ENCODE measurements at regions not wholly inside any gene's neighbourhood (a gene's known extent, or its start where the extent isn't known, plus 50 kb on each side); places are given as distances from the start of the nearest gene placed in this dataset.
"Not testable (repeated sequence)": the region's sequence is repeated elsewhere in the genome, so short reads cannot be mapped to it uniquely, and the experiment has no call there.

GRCh38 chr12:67072281-67072680 is 196.9 kb upstream of the CAND1 start:
- intact Hi-C loops (cut with micrococcal nuclease), result not testable (repeated sequence)

DNA sequence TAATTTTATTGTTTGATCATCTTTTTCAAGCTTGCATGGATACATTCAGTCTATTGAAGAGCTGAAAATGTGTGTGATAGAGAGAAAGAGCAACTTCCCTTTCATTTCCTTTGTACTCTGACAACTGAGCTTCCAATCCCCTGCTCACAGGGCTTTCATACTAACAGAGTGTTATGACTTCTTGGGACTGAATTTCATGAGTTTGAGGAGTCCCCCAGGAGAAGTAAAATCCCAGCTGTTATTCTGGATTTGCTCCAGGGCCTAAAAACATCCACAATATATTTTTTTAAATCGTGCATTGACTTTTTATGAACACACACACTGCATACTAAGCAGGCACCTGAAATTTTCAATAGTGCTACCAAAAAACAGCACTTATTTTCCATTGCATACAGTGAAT is 195.8 kb upstream of the CAND1 start:
- H3K36me3 Mint-ChIP-seq (ENCODE audit: low read depth), result no peaks in the 10 kb centered on the region
- H3K4me3 Mint-ChIP-seq (ENCODE audit: low read depth), result no peak overlapping the region
- H3K27me3 Mint-ChIP-seq (ENCODE audit: low read depth), result peaks cover 48% of the 10 kb centered on the region
- peaks cover 9% of the 10 kb centered on the region for H3K4me1 Mint-ChIP-seq (ENCODE audit: low read depth)
- intact Hi-C loops (cut with micrococcal nuclease), result no loop called here
- no peak overlapping the region for H3K27ac Mint-ChIP-seq
- no peaks in the 10 kb centered on the region for H3K9me3 Mint-ChIP-seq
- no peak for DNase-seq (ENCODE audit: low spot score)

More at GRCh38 chr12:67072281-67072680, 196.9 kb upstream of the CAND1 start:
- not testable (repeated sequence) for H3K9me3 Mint-ChIP-seq; H3K36me3 Mint-ChIP-seq (ENCODE audit: low read depth); DNase-seq (ENCODE audit: low spot score); H3K27ac Mint-ChIP-seq; H3K4me3 Mint-ChIP-seq (ENCODE audit: low read depth); H3K4me1 Mint-ChIP-seq (ENCODE audit: low read depth)
- H3K27me3 Mint-ChIP-seq (ENCODE audit: low read depth), result peaks cover 57% of the 10 kb centered on the region

DNA sequence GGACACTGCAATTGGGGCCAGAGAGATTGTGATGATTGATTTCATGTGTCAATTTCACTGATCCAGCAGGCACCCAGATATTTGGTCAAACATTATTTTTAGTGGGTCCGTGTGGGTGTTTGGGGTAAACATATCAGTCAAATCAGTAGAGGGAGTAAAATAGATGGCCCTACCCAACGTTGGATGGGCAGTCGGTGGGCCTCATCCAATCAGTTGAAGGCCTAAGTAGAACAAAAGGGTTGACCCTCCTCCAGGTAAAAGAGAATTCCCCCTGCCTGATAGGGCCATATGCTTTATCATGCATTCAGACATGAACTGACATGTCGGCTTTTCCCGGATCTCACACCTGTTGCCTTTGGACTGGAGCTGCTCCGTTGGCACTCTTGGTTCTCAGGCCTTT is 195.1 kb upstream of the CAND1 start:
- intact Hi-C loops (cut with micrococcal nuclease), result no loop called here
- H3K36me3 Mint-ChIP-seq (ENCODE audit: low read depth), result no peaks in the 10 kb centered on the region
- no peaks in the 10 kb centered on the region for H3K9me3 Mint-ChIP-seq
- peaks cover 49% of the 10 kb centered on the region for H3K27me3 Mint-ChIP-seq (ENCODE audit: low read depth)
- no peak overlapping the region for H3K4me3 Mint-ChIP-seq (ENCODE audit: low read depth)
- H3K27ac Mint-ChIP-seq, result no peak overlapping the region
- no peak for DNase-seq (ENCODE audit: low spot score)
- peaks cover 8% of the 10 kb centered on the region for H3K4me1 Mint-ChIP-seq (ENCODE audit: low read depth)

DNA sequence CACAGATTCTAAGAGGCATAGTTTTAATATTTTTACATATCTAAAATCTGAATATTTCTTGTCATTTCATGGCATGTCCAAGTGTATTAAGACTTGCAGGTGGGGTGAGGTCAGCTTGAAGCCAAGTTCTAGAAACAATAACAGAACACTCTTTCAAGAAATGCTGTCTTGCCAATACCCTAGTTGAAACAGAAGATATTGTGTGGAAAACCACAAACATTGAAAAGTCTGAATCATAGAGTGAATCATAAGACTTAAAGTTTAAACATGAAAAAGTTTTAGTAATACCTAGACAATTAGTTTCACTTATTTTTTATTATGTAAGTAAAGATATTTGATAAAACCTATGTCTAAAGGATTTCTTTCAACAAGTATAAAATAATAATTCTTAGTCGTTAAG is 191.5 kb upstream of the CAND1 start:
- Mint-ChIP-seq H3K4me1 (ENCODE audit: low read depth) (no peaks in the 10 kb centered on the region), H3K36me3 (ENCODE audit: low read depth) (no peaks in the 10 kb centered on the region), H3K4me3 (ENCODE audit: low read depth) (no peak overlapping the region), H3K27ac (no peak overlapping the region), H3K9me3 (no peaks in the 10 kb centered on the region), H3K27me3 (ENCODE audit: low read depth) (peaks cover 36% of the 10 kb centered on the region)
- intact Hi-C loops (cut with micrococcal nuclease), result no loop called here
- DNase-seq (ENCODE audit: low spot score), result no peak

- H3K36me3 Mint-ChIP-seq (ENCODE audit: low read depth), result no peaks in the 10 kb centered on the region
- DNase-seq (ENCODE audit: low spot score), result no peak
- no peak overlapping the region for H3K4me3 Mint-ChIP-seq (ENCODE audit: low read depth)
- no peaks in the 10 kb centered on the region for H3K4me1 Mint-ChIP-seq (ENCODE audit: low read depth)
- H3K9me3 Mint-ChIP-seq, result no peaks in the 10 kb centered on the region
- H3K27ac Mint-ChIP-seq, result no peak overlapping the region
- peaks cover 34% of the 10 kb centered on the region for H3K27me3 Mint-ChIP-seq (ENCODE audit: low read depth)
- intact Hi-C loops (cut with micrococcal nuclease), result no loop called here
Observed at GRCh38 chr12:67078957-67079356, 190.2 kb upstream of the CAND1 start.

GRCh38 chr12:67080637-67081036 is 188.5 kb upstream of the CAND1 start:
- H3K27ac Mint-ChIP-seq, result no peak overlapping the region
- no peaks in the 10 kb centered on the region for H3K9me3 Mint-ChIP-seq
- H3K36me3 Mint-ChIP-seq (ENCODE audit: low read depth), result no peaks in the 10 kb centered on the region
- intact Hi-C loops (cut with micrococcal nuclease), result no loop called here
- no peak overlapping the region for H3K4me3 Mint-ChIP-seq (ENCODE audit: low read depth)
- no peak for DNase-seq (ENCODE audit: low spot score)
- H3K4me1 Mint-ChIP-seq (ENCODE audit: low read depth), result no peaks in the 10 kb centered on the region
- peaks cover 25% of the 10 kb centered on the region for H3K27me3 Mint-ChIP-seq (ENCODE audit: low read depth)

- H3K36me3 Mint-ChIP-seq (ENCODE audit: low read depth), result no peaks in the 10 kb centered on the region
- H3K4me1 Mint-ChIP-seq (ENCODE audit: low read depth), result no peaks in the 10 kb centered on the region
- DNase-seq (ENCODE audit: low spot score), result no peak
- intact Hi-C loops (cut with micrococcal nuclease), result no loop called here
- H3K4me3 Mint-ChIP-seq (ENCODE audit: low read depth), result no peak overlapping the region
- peaks cover 20% of the 10 kb centered on the region for H3K27me3 Mint-ChIP-seq (ENCODE audit: low read depth)
- H3K27ac Mint-ChIP-seq, result no peak overlapping the region
- H3K9me3 Mint-ChIP-seq, result no peaks in the 10 kb centered on the region
Observed at GRCh38 chr12:67082221-67082620, 186.9 kb upstream of the CAND1 start.

- H3K4me3 Mint-ChIP-seq (ENCODE audit: low read depth), result no peak overlapping the region
- H3K27ac Mint-ChIP-seq, result no peak overlapping the region
- H3K4me1 Mint-ChIP-seq (ENCODE audit: low read depth), result no peaks in the 10 kb centered on the region
- no peak for DNase-seq (ENCODE audit: low spot score)
- no peaks in the 10 kb centered on the region for H3K36me3 Mint-ChIP-seq (ENCODE audit: low read depth)
- H3K9me3 Mint-ChIP-seq, result no peaks in the 10 kb centered on the region
- intact Hi-C loops (cut with micrococcal nuclease), result no loop called here
- peaks cover 15% of the 10 kb centered on the region for H3K27me3 Mint-ChIP-seq (ENCODE audit: low read depth)
Observed at GRCh38 chr12:67085699-67086098, 183.5 kb upstream of the CAND1 start.

- Mint-ChIP-seq H3K27me3 (ENCODE audit: low read depth) (peaks cover 13% of the 10 kb centered on the region), H3K4me3 (ENCODE audit: low read depth) (no peak overlapping the region), H3K4me1 (ENCODE audit: low read depth) (no peaks in the 10 kb centered on the region), H3K36me3 (ENCODE audit: low read depth) (no peaks in the 10 kb centered on the region), H3K9me3 (no peaks in the 10 kb centered on the region), H3K27ac (no peak overlapping the region)
- no peak for DNase-seq (ENCODE audit: low spot score)
- intact Hi-C loops (cut with micrococcal nuclease), result no loop called here
Observed at GRCh38 chr12:67086116-67086515, 183.0 kb upstream of the CAND1 start.

GRCh38 chr12:67088401-67089118 is 180.6 kb upstream of the CAND1 start:
- no peak overlapping the region for H3K27ac Mint-ChIP-seq
- DNase-seq (ENCODE audit: low spot score), result no peak
- H3K4me3 Mint-ChIP-seq (ENCODE audit: low read depth), result no peak overlapping the region
- no peaks in the 10 kb centered on the region for H3K9me3 Mint-ChIP-seq
- no peaks in the 10 kb centered on the region for H3K36me3 Mint-ChIP-seq (ENCODE audit: low read depth)
- intact Hi-C loops (cut with micrococcal nuclease), result no loop called here
- peaks cover 9% of the 10 kb centered on the region for H3K27me3 Mint-ChIP-seq (ENCODE audit: low read depth)
- no peaks in the 10 kb centered on the region for H3K4me1 Mint-ChIP-seq (ENCODE audit: low read depth)

- Mint-ChIP-seq H3K27ac (no peak overlapping the region), H3K4me3 (ENCODE audit: low read depth) (no peak overlapping the region), H3K36me3 (ENCODE audit: low read depth) (no peaks in the 10 kb centered on the region), H3K4me1 (ENCODE audit: low read depth) (no peaks in the 10 kb centered on the region), H3K9me3 (no peaks in the 10 kb centered on the region), H3K27me3 (ENCODE audit: low read depth) (peaks cover 9% of the 10 kb centered on the region)
- intact Hi-C loops (cut with micrococcal nuclease), result no loop called here
- DNase-seq (ENCODE audit: low spot score), result no peak
Observed at GRCh38 chr12:67091204-67091603, 178.0 kb upstream of the CAND1 start.

DNA sequence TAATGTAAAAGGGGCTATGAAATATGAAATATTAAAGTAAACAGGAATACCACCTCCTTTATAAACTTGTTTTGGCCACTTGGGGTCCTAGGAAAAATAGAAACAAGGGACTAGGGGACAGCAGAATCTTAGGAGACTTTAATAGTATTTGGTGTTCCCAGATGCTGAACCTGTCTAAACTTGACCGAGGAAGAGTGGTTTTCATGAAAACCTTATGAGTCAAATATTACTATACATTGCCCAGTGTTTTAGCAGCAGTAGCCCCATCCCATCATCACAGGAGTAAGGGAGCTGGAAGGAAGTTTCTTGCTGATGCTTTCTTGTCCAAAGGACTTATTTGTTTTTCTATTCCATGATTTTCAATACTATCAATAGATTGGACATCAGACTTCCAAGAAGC is 177.5 kb upstream of the CAND1 start:
- no peaks in the 10 kb centered on the region for H3K4me1 Mint-ChIP-seq (ENCODE audit: low read depth)
- no peaks in the 10 kb centered on the region for H3K9me3 Mint-ChIP-seq
- intact Hi-C loops (cut with micrococcal nuclease), result no loop called here
- no peak for DNase-seq (ENCODE audit: low spot score)
- H3K4me3 Mint-ChIP-seq (ENCODE audit: low read depth), result no peak overlapping the region
- H3K27me3 Mint-ChIP-seq (ENCODE audit: low read depth), result peaks cover 9% of the 10 kb centered on the region
- H3K27ac Mint-ChIP-seq, result no peak overlapping the region
- H3K36me3 Mint-ChIP-seq (ENCODE audit: low read depth), result no peaks in the 10 kb centered on the region

GRCh38 chr12:67092934-67093333 is 176.2 kb upstream of the CAND1 start:
- H3K4me3 Mint-ChIP-seq (ENCODE audit: low read depth); DNase-seq (ENCODE audit: low spot score); H3K9me3 Mint-ChIP-seq; H3K36me3 Mint-ChIP-seq (ENCODE audit: low read depth); intact Hi-C loops (cut with micrococcal nuclease); H3K27me3 Mint-ChIP-seq (ENCODE audit: low read depth); H3K27ac Mint-ChIP-seq; H3K4me1 Mint-ChIP-seq (ENCODE audit: low read depth): not testable (repeated sequence)
